Coronary artery (tissue), 2 donors: ENCODE measurements at regions not wholly inside any gene's neighbourhood (a gene's known extent, or its start where the extent isn't known, plus 50 kb on each side); places are given as distances from the start of the nearest gene placed in this dataset.

Experiments
- DNase-seq: peaks from one replicate; pipeline ENCODE4 v3.0.0-alpha.2; 2017; ENCODE audit warnings: low spot score
- H3K27ac ChIP-seq, 2 donors: fragments of 200-600 bp; sonication (generic); one replicate each; pipeline ENCODE4 v1.5.1; 2016 to 2019
- H3K4me3 ChIP-seq: fragments of 200-600 bp; sonication (generic); 2 replicates; pipeline ENCODE4 v1.5.1; 2016; ENCODE audit warnings: mild to moderate bottlenecking, moderate library complexity
- CTCF ChIP-seq: fragments of 200-600 bp; sonication (generic); IDR thresholded peaks from one replicate; pipeline ENCODE4 v1.5.1; 2019; ENCODE audit warnings: antibody characterized with exemption

GRCh38 chr14:94938016-94938415 is 168.1 kb upstream of the GSC start:
- H3K27ac ChIP-seq = no peak overlapping the region
- H3K4me3 ChIP-seq = no peak overlapping the region
- no peak for TF ChIP-seq CTCF
- no peak for DNase-seq

- Histone ChIP-seq H3K27ac (peak overlapping the region; percentile 61 to 83), H3K4me3 (peak overlapping the region; percentile 67)
- DNase-seq = no peak
Observed at GRCh38 chr14:94936901-94937685, 167.2 kb upstream of the GSC start.

GRCh38 chr14:94936401-94936892 is 166.5 kb upstream of the GSC start:
- peak; percentile 84 for DNase-seq
- TF ChIP-seq CTCF = no peak
- H3K4me3 ChIP-seq = peak overlapping the region; percentile 67
- peak overlapping the region; percentile 61 to 83 for H3K27ac ChIP-seq

More at GRCh38 chr14:94936901-94937685, 167.2 kb upstream of the GSC start:
- no peak for TF ChIP-seq CTCF

GRCh38 chr14:94935706-94936300 is 165.9 kb upstream of the GSC start:
- H3K4me3 ChIP-seq = no peak overlapping the region
- no peak for TF ChIP-seq CTCF
- peak overlapping the region in 1 of 2 donors; percentile 83 for H3K27ac ChIP-seq
- no peak for DNase-seq

GRCh38 chr14:94934276-94934810 is 164.4 kb upstream of the GSC start:
- DNase-seq = no peak
- Histone ChIP-seq H3K4me3 (no peak overlapping the region), H3K27ac (no peak overlapping the region)
- no peak for TF ChIP-seq CTCF

GRCh38 chr14:94933486-94933885 is 163.6 kb upstream of the GSC start:
- peak; percentile 0 for DNase-seq
- no peak overlapping the region for H3K4me3 ChIP-seq
- no peak overlapping the region for H3K27ac ChIP-seq
- TF ChIP-seq CTCF = no peak
